HG03095 (cell line): ENCODE measurements at regions not wholly inside any gene's neighbourhood (a gene's known extent, or its start where the extent isn't known, plus 50 kb on each side); places are given as distances from the start of the nearest gene placed in this dataset.
A peak's percentile ranks its signal among the peaks of the same experiment; 100 is the strongest.

Experiments
- ATAC-seq: cut with Tn5 transposase; IDR thresholded peaks from one replicate; pipeline ENCODE4 v1.9.1; 2021; ENCODE audit warnings: moderate library complexity; ENCODE audit not compliant: unreplicated experiment

GRCh38 chr11:134008634-134009071 lies 51.9 kb upstream of the IGSF9B start:
- ATAC-seq, result peak; percentile 82

GRCh38 chr11:134013518-134013917 lies 55.4 kb upstream of the JAM3 start:
- no peak for ATAC-seq

GRCh38 chr11:134014511-134014910 lies 54.4 kb upstream of the JAM3 start:
- ATAC-seq, result no peak

- no peak for ATAC-seq
Observed at GRCh38 chr11:134015556-134015955, 53.3 kb upstream of the JAM3 start.

GRCh38 chr11:134017511-134018430 lies 51.1 kb upstream of the JAM3 start:
- ATAC-seq, result no peak
